ENCODE measurements at regions not wholly inside any gene's neighbourhood (a gene's known extent, or its start where the extent isn't known, plus 50 kb on each side); places are given as distances from the start of the nearest gene placed in this dataset.
"Not testable (repeated sequence)": the region's sequence is repeated elsewhere in the genome, so short reads cannot be mapped to it uniquely, and the experiment has no call there.

DNA sequence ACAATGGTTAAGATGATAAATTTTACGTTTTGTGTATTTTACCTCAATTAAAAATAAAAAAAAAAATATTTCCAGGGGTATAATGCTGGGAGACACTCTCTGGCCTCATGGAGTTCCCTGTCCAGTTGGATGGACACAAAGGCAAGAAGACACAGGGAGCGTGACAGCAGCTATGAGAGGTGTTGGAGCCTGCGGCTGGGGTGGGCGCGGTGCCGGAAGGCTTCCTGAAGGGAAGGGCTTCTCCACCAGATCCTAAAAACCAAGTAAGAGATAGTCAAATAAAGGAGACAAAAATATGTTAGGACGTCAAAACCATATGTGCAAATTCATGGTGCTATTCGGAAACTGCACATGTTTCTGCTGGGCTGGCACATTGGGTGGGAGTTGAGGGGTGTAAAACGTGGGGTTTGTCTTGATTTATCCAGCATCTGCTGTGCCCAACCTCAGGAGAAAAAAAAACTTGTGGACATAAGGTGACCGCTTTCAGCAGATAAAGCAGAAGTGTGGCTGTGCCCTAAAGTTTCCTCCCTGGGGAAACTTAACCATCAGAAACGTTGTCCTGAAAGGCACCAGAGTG, 467.6 kb downstream of the RNF144A start:
- POLR2A ChIA-PET = no interaction called here
- peaks cover 19% of the 10 kb centered on the region for H3K27me3 Mint-ChIP-seq (ENCODE audit: insufficient read depth, unreplicated experiment)
- Histone ChIP-seq H3K9me3 (no peaks in the 10 kb centered on the region), H3K4me1 (no peaks in the 10 kb centered on the region), H3K27me3 (replicated peaks; ENCODE audit: control insufficient read depth, insufficient read depth, low read length) (no peaks in the 10 kb centered on the region), H3K4me3 (ENCODE audit: low read depth, low read length) (no peak overlapping the region), H3K36me3 (ENCODE audit: control insufficient read depth, insufficient read depth, low read length) (no peaks in the 10 kb centered on the region)
- no peak overlapping the region for H3K27ac Mint-ChIP-seq (ENCODE audit: unreplicated experiment)
- BruUV-seq (replicated peaks) = no TSS peak
- intact Hi-C loops (cut with micrococcal nuclease; ENCODE audit: unreplicated experiment) = no loop called here
- H3K9me3 Mint-ChIP-seq (ENCODE audit: unreplicated experiment) = no peaks in the 10 kb centered on the region
- no peaks in the 10 kb centered on the region for H3K36me3 Mint-ChIP-seq (ENCODE audit: insufficient read depth, unreplicated experiment)
- H3K4me3 Mint-ChIP-seq (ENCODE audit: unreplicated experiment) = no peak overlapping the region
- TF ChIP-seq, protein P1, sequence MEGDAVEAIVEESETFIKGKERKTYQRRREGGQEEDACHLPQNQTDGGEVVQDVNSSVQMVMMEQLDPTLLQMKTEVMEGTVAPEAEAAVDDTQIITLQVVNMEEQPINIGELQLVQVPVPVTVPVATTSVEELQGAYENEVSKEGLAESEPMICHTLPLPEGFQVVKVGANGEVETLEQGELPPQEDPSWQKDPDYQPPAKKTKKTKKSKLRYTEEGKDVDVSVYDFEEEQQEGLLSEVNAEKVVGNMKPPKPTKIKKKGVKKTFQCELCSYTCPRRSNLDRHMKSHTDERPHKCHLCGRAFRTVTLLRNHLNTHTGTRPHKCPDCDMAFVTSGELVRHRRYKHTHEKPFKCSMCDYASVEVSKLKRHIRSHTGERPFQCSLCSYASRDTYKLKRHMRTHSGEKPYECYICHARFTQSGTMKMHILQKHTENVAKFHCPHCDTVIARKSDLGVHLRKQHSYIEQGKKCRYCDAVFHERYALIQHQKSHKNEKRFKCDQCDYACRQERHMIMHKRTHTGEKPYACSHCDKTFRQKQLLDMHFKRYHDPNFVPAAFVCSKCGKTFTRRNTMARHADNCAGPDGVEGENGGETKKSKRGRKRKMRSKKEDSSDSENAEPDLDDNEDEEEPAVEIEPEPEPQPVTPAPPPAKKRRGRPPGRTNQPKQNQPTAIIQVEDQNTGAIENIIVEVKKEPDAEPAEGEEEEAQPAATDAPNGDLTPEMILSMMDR (IDR thresholded peaks at IDR 0.05; ENCODE audit: insufficient read depth in 1 of 2, low read depth in 1 of 2, low read length in 1 of 2, severe bottlenecking in 1 of 2, unreplicated experiment in 1 of 2) = no peak
- CTCF ChIA-PET = no interaction called here
- DNase-seq = no peak
- H3K4me1 Mint-ChIP-seq (ENCODE audit: low read depth, unreplicated experiment) = no peaks in the 10 kb centered on the region

DNA sequence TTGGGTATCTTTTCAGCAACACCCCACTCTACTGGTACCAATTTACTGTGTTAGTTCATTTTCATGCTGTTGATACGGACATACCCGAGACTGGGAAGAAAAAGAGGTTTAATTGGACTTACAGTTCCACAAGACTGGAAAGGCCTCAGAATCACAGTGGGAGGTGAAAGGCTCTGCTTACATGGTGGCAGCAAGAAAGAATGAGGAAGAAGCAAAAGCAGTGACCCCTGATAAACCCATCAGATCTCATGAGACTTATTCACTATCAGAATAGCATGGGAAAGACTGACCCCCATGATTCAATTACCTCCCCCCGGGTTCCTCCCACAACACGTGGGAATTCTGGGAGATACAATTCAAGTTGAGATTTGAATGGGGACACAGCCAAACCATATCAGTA, 473.1 kb downstream of the RNF144A start:
- H3K9me3 ChIP-seq; H3K36me3 ChIP-seq (ENCODE audit: control insufficient read depth, insufficient read depth, low read length); H3K4me3 ChIP-seq (ENCODE audit: low read depth, low read length); intact Hi-C loops (cut with micrococcal nuclease; ENCODE audit: unreplicated experiment); POLR2A ChIA-PET; CTCF ChIA-PET; H3K36me3 Mint-ChIP-seq (ENCODE audit: insufficient read depth, unreplicated experiment); H3K4me1 Mint-ChIP-seq (ENCODE audit: low read depth, unreplicated experiment); DNase-seq; H3K27ac Mint-ChIP-seq (ENCODE audit: unreplicated experiment); H3K27me3 Mint-ChIP-seq (ENCODE audit: insufficient read depth, unreplicated experiment); BruUV-seq (replicated peaks); H3K27me3 ChIP-seq (replicated peaks; ENCODE audit: control insufficient read depth, insufficient read depth, low read length); H3K9me3 Mint-ChIP-seq (ENCODE audit: unreplicated experiment); H3K4me1 ChIP-seq; H3K4me3 Mint-ChIP-seq (ENCODE audit: unreplicated experiment): not testable (repeated sequence)

DNA sequence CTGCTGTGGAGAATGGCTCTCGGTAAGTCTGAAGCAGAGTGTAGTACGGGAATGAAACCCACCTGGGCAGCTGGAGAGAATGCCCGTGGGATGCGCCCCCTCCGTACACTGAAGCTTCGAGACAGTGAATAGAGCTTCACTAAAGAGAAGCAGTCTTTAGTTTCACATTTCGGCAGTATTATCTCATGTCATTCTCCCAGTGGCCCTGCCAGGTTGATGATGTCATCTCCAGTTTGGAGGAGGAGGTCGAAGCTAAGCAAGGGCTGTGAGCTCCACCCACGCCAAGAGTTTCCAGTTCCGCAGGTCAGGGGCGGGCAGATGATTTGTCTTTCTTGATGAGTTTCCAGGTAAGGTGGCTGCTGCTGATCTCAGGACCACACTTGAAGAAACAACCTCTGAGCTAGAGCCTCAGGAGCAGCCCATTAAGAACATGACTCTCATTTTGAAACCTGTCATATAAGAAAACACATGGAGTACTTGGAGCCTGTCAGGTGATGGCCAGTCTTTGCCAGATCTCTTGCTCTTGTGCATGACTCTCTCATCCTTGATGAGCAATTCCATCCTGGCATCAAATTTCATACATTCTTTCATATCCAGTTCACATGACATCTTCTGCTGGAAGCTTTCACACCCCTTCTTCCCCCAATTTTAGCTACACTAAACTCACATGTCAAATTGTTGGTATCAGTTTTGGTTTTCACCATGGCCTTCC, 475.0 kb downstream of the RNF144A start:
- no peaks in the 10 kb centered on the region for H3K36me3 Mint-ChIP-seq (ENCODE audit: insufficient read depth, unreplicated experiment)
- ChIA-PET CTCF (no interaction called here), POLR2A (no interaction called here)
- Histone ChIP-seq H3K9me3 (no peaks in the 10 kb centered on the region), H3K4me1 (no peaks in the 10 kb centered on the region), H3K36me3 (ENCODE audit: control insufficient read depth, insufficient read depth, low read length) (no peaks in the 10 kb centered on the region), H3K27me3 (replicated peaks; ENCODE audit: control insufficient read depth, insufficient read depth, low read length) (no peaks in the 10 kb centered on the region), H3K4me3 (ENCODE audit: low read depth, low read length) (no peak overlapping the region)
- H3K27ac Mint-ChIP-seq (ENCODE audit: unreplicated experiment) = no peak overlapping the region
- no peak overlapping the region for H3K4me3 Mint-ChIP-seq (ENCODE audit: unreplicated experiment)
- H3K27me3 Mint-ChIP-seq (ENCODE audit: insufficient read depth, unreplicated experiment) = peaks cover 15% of the 10 kb centered on the region
- intact Hi-C loops (cut with micrococcal nuclease; ENCODE audit: unreplicated experiment) = no loop called here
- H3K4me1 Mint-ChIP-seq (ENCODE audit: low read depth, unreplicated experiment) = no peaks in the 10 kb centered on the region
- no peaks in the 10 kb centered on the region for H3K9me3 Mint-ChIP-seq (ENCODE audit: unreplicated experiment)
- TF ChIP-seq, protein P1 (IDR thresholded peaks at IDR 0.05; ENCODE audit: insufficient read depth in 1 of 2, low read depth in 1 of 2, low read length in 1 of 2, severe bottlenecking in 1 of 2, unreplicated experiment in 1 of 2) = no peak
- no TSS peak for BruUV-seq (replicated peaks)
- no peak for DNase-seq

All from Caco-2 (cell line).